ENCODE measurements at regions not wholly inside any gene's neighbourhood (a gene's known extent, or its start where the extent isn't known, plus 50 kb on each side); places are given as distances from the start of the nearest gene placed in this dataset.

DNA sequence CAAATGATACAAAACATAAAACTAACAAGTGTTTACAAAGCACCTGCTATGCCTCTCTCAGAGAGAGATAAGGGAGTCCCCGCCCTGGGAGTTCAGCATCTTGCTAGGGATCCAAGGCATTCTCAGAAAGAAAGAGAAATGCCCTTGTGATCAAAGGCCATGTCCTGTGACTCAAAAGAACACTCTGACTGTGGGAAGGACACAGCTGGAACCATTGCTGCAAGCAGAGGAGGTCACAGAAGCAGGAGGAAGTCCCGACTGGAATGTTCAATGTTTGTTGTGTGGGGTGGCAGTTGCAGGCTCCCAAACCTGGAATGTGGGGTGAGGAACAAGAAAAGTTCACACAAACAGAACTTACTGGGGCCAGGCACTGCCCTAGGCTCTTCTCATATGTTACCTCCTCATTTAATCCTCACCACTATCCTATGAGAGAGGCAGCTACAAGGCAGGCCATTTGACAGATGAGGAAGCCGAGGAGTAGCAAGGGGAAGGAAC, 93.0 kb upstream of the GRIK3 start:
- intact Hi-C loops (cut with micrococcal nuclease; ENCODE audit: unreplicated experiment) (no loop called here), in situ Hi-C loops (cut with HindIII; ENCODE audit: low pct_unique_long_range_greater_than_20kb, low sequenced_read_pairs) (no loop called here)
- no TSS peak for BruUV-seq (replicated peaks)
- no peaks in the 10 kb centered on the region for H3K4me1 ChIP-seq (ENCODE audit: control insufficient read depth, insufficient read depth, low read length)
- no peaks in the 10 kb centered on the region; the same call in 1 of the 2 replicates for H3K27me3 ChIP-seq (ENCODE audit: control insufficient read depth, insufficient read depth, low read length)
- no peak overlapping the region for H3K27ac ChIP-seq (ENCODE audit: low read length)
- ChIA-PET CTCF (no interaction called here), POLR2A (no interaction called here)
- DNase-seq (ENCODE audit: low read depth, low spot score) (no peak), ATAC-seq (no peak)
- no peaks in the 10 kb centered on the region for H3K9me3 ChIP-seq (ENCODE audit: control insufficient read depth, insufficient read depth, low read depth, low read length)
- H3K36me3 ChIP-seq (ENCODE audit: control insufficient read depth, insufficient read depth, low read length), result no peaks in the 10 kb centered on the region
- TF ChIP-seq, protein P1, sequence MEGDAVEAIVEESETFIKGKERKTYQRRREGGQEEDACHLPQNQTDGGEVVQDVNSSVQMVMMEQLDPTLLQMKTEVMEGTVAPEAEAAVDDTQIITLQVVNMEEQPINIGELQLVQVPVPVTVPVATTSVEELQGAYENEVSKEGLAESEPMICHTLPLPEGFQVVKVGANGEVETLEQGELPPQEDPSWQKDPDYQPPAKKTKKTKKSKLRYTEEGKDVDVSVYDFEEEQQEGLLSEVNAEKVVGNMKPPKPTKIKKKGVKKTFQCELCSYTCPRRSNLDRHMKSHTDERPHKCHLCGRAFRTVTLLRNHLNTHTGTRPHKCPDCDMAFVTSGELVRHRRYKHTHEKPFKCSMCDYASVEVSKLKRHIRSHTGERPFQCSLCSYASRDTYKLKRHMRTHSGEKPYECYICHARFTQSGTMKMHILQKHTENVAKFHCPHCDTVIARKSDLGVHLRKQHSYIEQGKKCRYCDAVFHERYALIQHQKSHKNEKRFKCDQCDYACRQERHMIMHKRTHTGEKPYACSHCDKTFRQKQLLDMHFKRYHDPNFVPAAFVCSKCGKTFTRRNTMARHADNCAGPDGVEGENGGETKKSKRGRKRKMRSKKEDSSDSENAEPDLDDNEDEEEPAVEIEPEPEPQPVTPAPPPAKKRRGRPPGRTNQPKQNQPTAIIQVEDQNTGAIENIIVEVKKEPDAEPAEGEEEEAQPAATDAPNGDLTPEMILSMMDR (IDR thresholded peaks at IDR 0.05), result no peak
- H3K4me3 ChIP-seq (ENCODE audit: low read depth in 2 of 2, low read length in 2 of 2), result no peak overlapping the region

DNA sequence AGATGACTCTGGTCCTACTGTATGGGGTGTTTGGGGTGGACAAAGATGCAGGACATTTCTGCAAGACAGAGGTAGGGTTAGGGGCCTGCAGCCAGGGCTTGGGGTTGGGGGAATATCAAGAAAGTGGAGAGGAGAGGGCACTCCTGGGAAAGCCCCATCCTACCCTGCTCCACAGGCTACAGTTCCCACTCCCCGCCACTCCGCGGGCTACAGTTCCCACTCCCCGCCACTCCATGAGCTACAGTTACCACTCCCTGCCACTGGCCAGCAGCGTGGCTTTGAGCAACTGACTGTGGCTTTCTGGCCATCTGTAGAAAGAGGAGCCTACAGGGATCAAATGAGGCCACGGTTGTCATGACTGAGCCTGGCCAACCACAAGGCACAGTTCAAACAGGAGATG, 93.8 kb upstream of the GRIK3 start:
- no peak overlapping the region for H3K4me3 ChIP-seq (ENCODE audit: low read depth in 2 of 2, low read length in 2 of 2)
- H3K36me3 ChIP-seq (ENCODE audit: control insufficient read depth, insufficient read depth, low read length), result no peaks in the 10 kb centered on the region
- ChIA-PET CTCF (no interaction called here), POLR2A (no interaction called here)
- H3K4me1 ChIP-seq (ENCODE audit: control insufficient read depth, insufficient read depth, low read length), result no peaks in the 10 kb centered on the region
- TF ChIP-seq TCF7L2 (IDR thresholded peaks at IDR 0.05; ENCODE audit: low read depth, low read length) (no peak), POLR2AphosphoS5 (IDR thresholded peaks at IDR 0.05; ENCODE audit: low read depth, low read length) (no peak), SIN3A (IDR thresholded peaks at IDR 0.05; ENCODE audit: borderline replicate concordance, insufficient read depth, low read depth, low read length) (no peak)
- TF ChIP-seq, protein P1 (IDR thresholded peaks at IDR 0.05), result no peak
- TF ChIP-seq, protein P2, sequence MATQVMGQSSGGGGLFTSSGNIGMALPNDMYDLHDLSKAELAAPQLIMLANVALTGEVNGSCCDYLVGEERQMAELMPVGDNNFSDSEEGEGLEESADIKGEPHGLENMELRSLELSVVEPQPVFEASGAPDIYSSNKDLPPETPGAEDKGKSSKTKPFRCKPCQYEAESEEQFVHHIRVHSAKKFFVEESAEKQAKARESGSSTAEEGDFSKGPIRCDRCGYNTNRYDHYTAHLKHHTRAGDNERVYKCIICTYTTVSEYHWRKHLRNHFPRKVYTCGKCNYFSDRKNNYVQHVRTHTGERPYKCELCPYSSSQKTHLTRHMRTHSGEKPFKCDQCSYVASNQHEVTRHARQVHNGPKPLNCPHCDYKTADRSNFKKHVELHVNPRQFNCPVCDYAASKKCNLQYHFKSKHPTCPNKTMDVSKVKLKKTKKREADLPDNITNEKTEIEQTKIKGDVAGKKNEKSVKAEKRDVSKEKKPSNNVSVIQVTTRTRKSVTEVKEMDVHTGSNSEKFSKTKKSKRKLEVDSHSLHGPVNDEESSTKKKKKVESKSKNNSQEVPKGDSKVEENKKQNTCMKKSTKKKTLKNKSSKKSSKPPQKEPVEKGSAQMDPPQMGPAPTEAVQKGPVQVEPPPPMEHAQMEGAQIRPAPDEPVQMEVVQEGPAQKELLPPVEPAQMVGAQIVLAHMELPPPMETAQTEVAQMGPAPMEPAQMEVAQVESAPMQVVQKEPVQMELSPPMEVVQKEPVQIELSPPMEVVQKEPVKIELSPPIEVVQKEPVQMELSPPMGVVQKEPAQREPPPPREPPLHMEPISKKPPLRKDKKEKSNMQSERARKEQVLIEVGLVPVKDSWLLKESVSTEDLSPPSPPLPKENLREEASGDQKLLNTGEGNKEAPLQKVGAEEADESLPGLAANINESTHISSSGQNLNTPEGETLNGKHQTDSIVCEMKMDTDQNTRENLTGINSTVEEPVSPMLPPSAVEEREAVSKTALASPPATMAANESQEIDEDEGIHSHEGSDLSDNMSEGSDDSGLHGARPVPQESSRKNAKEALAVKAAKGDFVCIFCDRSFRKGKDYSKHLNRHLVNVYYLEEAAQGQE (IDR thresholded peaks at IDR 0.05; ENCODE audit: insufficient read depth in 1 of 2, low read depth in 2 of 2, low read length in 1 of 2), result no peak
- no TSS peak for BruUV-seq (replicated peaks)
- ATAC-seq (no peak), DNase-seq (ENCODE audit: low read depth, low spot score) (no peak)
- H3K27ac ChIP-seq (ENCODE audit: low read length), result no peak overlapping the region
- no peaks in the 10 kb centered on the region; the same call in 1 of the 2 replicates for H3K27me3 ChIP-seq (ENCODE audit: control insufficient read depth, insufficient read depth, low read length)
- in situ Hi-C loops (cut with HindIII; ENCODE audit: low pct_unique_long_range_greater_than_20kb, low sequenced_read_pairs) (no loop called here), intact Hi-C loops (cut with micrococcal nuclease; ENCODE audit: unreplicated experiment) (no loop called here)
- no peaks in the 10 kb centered on the region for H3K9me3 ChIP-seq (ENCODE audit: control insufficient read depth, insufficient read depth, low read depth, low read length)
